LHCN-M2 (cell line): ENCODE measurements at regions not wholly inside any gene's neighbourhood (a gene's known extent, or its start where the extent isn't known, plus 50 kb on each side); places are given as distances from the start of the nearest gene placed in this dataset.

Experiments
- DNase-seq: peaks from one replicate; pipeline ENCODE4 v3.0.0-alpha.2; 2012; ENCODE audit warnings: low read depth

DNA sequence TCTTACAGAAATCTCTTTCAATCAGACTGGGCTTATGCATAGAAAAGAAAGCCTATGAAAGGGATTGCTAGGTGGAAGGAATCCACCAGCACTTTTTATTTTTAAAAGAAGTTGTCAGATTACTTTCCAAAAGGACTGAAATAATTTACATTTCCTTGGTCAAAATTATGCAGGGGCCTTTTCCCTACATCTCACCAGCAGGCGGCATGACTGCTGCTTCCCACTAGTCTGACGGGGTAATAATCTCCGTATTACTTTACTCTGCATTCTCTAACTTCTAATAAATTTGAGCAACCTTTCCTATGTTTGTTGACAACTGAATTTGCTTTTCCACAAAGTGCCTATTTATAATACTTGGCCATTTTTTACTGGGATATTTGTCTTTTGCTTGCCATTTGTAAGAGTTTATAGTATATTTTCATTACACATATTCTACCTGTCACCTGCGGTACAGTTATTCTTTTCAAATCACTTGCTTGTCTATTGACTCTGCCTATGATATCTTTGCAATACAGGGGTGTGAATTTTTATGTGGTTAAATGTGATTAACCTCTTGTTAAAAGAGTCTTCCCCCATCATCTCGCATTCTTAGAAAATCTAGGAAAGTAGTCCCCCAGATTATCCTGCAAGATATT, 51.9 kb upstream of the USP47 start:
- DNase-seq = peak; percentile 34

DNA sequence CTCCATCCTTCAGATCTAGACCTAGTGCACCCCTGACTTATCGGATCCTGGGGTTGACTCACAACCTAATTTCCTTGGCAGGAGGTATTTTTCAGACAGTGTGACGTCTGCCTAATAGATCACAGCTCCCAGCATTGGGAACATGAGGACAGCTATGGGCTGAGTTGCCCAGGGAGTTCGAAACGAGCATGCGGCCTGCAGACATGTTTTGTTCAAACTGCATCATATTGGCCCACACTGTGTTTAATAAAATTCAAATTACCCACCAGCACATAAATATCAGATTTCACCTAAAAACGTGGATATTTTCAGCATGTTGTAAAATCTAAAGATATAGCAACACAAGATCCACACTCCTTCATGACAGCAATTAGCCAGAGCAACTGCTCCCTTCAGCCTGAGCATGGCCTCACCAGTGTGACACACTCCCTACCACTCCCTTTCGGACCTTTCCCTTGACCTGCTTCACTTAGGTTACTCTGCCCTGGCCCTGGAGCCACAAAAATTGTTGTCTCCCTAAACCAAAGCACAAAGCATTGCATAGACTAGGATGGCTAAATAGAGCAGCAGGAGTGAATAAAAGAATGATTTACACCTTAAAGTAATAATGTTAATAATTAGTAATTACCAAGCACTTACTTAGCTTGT, 53.6 kb upstream of the USP47 start:
- DNase-seq = no peak

DNA sequence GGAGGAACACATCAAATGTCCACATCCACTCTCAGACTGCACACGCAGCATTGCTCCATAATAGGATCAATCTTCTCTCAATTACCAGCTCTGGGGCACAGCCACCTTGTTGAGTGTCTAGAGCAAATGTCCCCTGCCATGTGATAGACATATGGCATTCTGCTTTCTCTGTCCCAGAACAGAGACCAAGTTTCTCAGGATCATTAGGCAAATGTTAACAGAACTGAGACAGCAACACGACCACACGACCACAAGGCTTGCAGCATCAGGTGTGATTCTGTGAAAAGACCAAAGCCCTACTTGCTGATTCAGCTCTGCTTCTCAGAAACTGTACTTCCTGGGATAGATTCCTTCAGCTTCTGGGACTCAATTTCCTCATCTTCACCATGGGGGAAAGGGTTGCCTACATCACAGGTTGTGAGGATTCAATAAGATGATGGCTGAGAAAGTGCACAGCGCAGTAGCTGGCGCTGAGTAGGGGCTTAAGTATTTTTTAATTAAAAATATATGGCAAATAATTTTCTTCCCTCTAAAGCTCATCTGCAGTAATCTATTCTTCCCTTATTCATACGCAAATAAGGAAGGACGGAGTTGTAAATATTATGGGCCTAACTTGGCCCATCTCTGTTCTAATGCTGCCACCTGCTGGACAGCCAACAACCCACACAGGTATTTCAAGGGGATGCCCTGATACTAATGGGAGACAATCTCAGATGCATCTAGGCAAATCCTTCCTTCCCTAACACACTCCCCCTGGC, 54.3 kb upstream of the USP47 start:
- DNase-seq = peak; percentile 58

DNA sequence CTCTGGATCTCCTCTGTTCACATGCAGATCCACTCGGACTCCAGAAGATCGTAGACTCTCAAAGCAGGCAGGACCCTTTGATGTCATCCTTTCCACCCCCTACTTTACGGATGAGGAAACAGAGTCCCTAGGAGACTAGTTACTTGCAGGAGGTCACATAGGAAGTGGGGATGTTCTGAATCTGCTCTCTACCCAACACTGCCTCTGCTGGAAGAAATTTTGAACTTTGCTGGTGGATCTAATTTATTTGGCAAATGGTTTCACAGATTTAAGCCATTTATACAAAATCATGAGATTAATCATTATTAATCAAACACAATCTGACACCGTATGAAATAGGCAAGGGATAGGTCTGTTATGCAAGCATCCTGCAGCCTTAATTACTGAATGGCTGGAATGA, 55.0 kb upstream of the USP47 start:
- DNase-seq = peak; percentile 19

DNA sequence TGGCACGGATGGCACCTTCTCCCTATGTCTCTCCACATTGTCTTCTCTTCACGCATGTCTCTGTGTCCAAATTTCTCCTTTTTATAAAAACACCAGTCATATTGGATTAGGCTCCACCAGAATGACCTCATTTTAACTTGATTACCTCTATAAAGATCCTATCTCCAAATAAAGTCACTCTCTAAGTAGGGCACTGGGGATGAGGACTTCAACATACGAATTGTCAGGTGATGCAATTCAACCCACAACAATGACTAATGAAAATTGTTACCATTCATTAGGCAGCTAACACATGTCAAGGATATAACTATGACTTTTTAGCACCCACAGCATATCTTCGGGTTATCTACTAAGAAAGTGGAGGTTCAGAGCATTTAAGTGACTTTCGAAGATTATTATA, 55.5 kb upstream of the USP47 start:
- peak; percentile 21 for DNase-seq

DNA sequence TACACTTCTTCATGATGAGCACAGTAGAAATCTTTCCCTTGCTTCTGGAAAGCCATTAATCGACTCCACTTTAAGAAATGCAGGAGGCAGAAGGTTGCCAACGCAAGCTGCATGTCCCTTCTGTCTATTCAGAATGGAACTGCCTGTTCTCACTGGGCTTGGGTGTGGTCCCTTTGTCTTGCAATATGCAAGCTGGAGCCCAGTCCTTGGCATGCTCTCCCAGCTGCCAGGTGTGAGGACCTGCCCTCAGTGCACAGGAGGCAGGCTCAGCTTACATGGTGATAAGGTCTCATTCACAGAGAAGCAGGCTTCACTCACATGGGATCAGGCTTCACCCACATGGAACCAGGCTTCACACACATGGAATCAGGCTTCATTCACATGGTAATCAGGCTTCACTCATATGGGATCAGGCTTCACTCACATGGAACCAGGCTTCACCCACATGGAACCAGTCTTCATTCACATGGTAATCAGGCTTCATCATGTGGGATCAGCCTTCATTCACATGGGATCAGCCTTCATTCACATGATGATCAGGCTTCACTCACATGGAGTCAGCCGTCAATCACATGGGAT, 59.2 kb upstream of the USP47 start:
- no peak for DNase-seq

DNA sequence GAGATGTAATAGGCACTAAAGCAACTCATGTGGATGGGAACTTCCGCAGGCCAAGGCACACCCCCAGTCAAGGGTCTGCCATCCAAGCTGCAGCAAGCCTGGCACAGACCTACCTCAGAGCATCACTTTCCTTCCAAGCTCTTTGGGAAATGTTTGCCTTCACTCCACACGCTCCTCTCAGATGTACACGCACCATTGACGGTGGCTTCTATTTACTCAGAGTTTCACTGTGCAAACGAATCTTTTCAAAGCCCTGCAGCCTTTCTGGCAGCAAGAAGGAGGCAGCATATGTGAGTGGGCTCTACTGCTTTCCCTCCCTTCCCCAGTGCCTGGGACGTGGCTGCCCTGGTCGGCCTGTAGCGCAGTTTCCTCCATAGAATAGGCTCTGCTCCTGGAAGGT, 60.9 kb upstream of the USP47 start:
- DNase-seq = no peak

DNA sequence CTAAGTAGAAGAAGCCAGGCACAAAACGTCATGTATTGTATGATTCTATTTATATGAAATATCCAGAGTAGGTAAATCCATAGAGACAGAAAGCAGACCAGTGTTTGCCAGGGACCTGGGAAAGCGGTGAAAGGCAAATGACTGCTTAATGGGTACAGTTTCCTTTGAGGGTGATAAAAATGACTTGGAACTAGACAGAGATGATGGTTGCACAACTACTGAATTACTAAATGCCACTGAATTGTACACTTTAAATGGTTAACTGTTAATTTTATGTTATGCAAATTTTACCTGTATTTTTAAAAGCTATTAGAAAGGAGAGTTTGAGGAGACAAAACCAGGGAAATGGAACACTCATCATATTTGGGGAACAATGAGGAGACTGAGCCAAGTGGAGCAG, 61.8 kb upstream of the USP47 start:
- no peak for DNase-seq

DNA sequence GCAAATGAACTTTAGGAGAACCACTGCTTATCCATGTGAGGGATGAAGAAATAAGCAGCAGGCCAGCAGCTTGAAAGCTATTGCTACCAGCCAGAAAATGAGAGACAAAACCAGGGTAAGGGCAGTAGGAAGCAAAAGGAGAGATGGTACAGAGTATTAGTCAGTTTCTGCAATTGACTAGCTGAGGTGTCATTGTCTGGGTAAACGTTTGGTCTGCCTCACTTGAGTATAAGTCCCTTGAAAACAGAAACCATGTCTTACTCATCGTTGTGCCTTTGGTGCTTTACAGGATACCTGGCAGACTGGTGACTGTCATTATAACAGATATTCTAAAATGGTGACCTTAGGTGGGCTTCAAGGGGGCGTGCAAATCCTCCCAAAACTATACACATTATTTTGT, 63.9 kb upstream of the USP47 start:
- DNase-seq = no peak

DNA sequence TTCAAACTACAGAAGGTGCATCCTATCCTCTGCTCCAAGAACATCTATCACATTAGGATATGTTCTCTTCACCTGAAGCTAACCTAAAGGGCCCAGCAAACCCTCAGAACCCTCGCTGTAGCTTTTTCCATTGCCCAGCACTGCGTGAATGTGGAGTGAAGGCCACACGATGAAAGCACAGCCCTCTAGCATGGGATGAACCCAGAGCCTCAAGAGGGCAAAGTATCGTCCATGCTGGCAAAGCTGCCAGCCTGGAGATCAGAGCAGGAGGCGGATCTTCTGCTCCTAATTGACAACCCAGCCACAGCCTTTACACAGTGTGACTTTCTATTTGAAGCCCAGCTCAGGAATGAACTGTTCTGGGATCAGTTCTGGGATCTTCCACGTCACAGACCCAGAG, 65.1 kb upstream of the USP47 start:
- DNase-seq = no peak

DNA sequence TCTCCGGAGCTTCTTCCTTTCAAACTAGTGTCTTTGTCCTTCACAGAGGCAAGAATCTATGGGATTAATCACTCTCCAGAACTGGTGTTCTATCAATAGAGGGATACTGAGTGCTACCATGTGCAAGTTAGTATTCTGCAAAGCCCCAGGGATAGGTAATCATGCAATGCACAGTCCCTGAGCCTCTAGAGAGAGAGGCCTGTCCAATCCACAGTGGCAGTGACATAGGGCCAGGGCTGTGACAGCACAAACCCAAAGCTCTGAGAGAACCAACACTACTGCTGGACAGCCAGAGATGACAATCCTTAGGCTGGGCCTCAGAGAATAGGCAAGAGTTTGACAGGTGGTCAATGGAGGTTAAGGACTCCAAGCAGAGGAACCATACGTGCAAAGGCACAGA, 66.8 kb upstream of the USP47 start:
- no peak for DNase-seq

DNA sequence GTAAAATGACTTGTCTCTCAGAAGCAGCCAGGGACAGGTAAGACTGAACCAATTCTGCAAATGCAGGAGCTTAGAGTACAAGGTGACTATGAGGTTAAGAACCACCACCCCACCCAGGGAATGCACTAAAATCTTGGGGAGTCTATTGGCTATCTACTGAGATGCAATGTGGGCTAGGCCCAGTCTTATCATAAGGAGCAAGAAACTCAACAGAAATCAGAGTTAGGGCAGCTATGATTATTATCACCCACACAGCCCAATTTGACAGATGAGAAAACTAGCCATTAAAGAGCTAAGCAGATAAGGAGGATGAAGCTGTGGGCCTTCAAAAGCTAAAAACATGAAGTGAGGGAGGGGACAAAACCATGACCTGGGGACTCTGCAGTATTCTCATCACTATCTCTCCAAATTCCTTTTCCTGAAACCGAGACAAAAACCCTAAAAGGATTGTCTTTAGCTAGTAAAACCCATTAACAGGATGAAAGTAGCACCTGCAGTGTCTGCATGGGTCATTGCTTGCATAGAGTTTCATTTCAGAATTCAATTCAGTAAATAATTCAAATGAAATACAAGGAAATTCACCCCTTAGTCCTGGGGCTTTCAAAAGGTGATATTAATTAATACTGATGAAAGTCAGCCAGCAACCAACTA, 68.8 kb upstream of the USP47 start:
- DNase-seq = no peak

DNA sequence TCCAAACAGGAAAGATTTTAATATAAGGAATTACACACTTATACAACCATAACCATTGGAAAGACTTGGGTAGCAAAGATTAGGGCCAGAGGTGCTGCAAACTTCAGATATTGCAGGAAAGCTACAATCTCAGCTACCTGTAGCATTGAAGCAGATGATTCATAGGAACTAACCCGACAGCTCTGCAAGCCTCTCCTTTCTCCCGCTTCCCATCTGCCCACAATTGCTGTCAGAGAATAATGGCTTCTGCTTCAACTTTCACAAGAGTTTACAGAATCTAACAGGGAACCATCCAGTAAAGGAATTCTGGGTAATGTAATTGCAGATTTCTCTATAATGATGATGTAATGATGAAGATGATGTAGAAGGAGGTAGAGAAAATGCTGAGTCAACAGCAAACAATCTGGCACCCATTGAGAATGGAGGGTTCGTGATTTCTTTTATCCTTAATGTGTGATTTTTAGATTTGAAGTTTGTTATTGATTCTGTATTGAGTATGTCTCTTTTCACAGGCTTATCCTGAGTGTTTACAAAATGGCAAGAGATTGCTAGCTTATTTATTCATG, 70.8 kb upstream of the USP47 start:
- no peak for DNase-seq

DNA sequence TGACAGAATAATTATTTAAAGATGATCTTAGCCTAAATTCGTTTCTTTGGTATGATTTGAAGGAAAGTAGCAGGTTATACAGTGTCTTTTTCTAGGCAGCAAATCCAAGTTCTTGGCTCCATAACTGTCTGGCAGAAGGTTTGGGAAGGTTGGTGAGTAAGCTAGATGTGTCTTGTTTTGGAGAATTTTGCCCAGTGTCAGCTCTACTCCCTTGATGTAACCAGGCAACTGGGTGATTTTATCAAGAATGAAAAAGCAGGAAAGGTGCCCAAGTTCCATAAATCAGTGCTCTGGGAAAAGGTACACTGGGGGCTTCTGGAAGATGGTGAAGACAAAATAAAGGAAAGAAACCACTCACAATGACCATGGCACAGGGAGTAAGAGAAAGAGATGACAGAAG, 71.5 kb upstream of the USP47 start:
- no peak for DNase-seq

DNA sequence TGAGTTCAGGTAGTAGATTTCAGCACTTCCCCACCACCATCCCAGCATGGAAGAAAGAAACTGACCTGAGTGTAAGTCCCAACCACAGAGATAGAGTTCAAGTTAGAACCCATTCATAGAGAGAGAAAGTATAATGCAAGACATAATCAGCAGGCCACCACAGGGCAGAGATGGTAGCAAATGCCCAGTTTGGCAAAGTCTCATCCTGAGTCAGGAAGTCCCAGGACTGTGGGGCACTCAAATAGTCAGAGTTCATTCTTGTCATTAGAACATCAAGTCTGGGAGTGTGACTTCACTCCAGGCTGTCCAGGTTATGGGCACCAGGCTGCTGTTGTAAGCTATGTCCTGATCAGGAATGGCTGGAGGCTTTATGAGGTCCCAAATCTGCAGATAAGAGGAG, 72.0 kb upstream of the USP47 start:
- no peak for DNase-seq

DNA sequence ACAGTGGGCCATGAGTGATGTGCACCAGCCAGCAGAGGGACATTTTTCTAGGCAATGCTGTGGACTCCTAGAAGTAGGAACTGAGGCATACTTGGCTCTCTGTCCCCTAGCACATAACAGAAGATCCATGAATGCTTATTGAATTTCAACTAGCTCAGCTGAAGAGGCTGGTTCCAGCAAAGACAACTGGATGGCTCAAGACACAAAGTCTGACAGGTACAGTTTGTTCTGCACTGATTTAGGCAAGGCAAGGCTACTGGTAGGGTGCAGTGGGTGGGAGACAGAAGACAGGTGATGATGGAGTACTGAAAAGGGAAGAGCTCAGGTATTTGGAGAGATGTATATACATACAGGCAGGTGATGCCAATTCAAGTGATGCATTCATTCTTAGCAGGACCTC, 72.4 kb upstream of the USP47 start:
- DNase-seq = no peak

DNA sequence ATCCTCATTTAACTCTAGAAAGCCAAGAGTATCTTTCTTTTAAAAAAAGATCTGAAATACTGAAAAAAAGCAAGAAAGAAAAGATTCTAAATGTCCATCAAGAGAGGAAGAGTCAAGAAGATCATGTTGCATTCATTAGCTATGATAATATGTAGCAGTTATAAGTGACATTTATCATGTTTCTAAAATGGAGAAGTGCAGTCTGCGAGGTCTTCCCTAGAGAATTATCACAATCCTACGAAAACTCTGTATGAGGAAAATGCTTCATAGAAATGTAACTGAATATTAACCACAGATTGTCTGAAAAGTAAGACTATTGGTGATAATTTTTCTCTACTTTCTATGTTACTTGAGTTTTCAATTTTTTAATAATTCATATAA, 77.4 kb upstream of the USP47 start:
- DNase-seq = no peak

DNA sequence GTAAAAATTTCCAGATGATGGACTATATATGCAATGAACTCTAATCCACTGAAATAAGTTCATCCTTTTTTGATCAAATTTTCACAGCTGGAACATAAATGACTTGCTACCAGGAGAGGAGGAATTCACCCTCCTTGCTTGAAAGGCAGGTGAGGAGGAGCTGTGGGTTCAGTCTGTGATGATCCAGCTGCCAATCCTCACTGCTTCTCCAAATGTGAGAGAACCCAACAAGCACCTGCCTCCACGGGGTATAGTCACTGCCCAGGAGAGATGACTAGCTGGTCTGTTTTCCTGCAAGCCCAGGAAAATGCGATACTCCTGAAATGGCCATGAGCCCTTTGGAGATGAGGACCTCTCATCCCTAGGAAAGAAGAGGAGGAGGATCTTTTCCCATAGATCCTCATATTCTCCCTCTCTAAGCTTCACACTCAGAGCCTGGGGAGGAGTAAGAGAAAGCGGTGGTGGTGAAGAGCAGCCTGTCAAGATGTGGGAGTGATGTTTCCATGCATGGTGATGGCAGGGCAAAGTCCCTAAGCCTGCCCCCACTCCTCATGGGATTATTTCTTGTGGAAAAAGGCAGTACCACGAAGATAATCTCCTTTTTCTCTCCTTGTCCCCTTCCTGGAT, 77.9 kb upstream of the USP47 start:
- no peak for DNase-seq

DNA sequence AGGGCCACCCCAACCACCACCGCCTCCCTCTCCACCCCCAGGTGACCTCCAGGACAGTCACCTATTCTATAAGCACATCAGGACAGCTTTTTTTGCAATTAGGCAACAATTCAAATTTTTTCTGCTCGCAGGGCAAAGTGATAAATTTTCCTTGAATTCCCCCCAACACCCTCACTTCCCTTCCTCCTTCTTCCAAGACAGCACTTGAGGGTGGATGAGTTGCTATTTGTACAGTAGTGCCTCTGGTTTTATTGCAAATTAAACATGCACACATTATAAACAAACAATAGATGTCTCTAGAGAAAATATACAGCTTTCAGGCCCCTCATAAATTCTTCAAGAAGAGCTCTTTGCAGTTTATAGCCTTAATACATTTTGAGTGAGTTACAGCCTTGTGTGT, 80.9 kb upstream of the USP47 start:
- no peak for DNase-seq

DNA sequence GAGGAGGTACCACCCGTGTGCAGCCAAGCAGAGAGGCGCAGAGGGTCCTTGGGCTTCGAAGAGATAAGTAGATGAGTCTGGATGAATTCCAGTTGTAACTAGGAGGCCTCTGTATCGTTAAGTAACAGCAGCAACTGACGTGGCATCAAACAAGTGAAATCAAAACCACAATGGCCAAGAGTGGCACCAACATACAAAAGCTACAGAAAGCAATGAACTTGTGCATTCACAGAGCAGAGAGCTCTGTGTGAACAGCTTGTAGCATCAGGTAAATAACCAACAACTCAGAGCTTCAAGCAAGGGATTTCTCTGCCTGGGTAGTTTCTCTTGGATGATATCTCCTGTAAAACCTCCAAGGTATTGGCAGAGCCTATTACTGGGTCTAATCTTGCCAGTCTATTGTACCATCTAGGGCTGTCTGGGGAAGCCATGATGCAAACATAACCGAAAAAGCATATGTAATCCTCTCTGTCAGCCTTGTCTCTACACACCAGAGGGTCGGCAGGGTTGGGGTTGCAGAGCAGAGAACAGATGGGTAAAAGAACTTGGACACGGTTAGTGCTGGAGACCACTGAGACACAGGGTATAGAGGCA, 83.1 kb upstream of the USP47 start:
- no peak for DNase-seq

DNA sequence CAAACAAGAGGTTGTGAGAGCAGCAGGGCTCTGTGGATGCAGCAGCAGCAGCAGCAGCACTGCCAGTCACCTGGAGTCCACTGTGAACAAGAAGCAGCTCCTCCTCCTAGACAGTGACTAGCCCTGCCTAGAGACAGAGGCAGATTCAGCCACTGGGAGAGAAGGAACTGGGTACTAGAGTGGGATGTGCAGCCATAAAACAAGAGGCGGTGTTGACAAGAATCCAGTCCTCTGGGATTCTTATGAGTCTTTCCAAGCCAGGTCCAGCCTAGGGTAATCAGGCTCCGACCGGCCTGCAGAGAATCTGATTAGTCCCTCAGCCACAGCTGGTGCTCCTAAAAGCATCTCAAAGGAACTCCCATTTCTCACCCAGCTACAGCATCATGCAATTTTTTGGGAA, 83.9 kb upstream of the USP47 start:
- DNase-seq = no peak
